Ishikawa (cell line): ENCODE measurements at regions not wholly inside any gene's neighbourhood (a gene's known extent, or its start where the extent isn't known, plus 50 kb on each side); places are given as distances from the start of the nearest gene placed in this dataset.

ENCODE experiments used
- CEBPB ChIP-seq: IDR thresholded peaks from 2 replicates; pipeline ENCODE4 v1.6.1; 2012
- CREB1 ChIP-seq: IDR thresholded peaks from 2 replicates; pipeline ENCODE4 v1.6.1; 2012; ENCODE audit warnings: low read depth
- EGR1 ChIP-seq: IDR thresholded peaks from 2 replicates; pipeline ENCODE4 v1.6.1; 2012
- EP300 ChIP-seq: IDR thresholded peaks from 2 replicates; pipeline ENCODE4 v1.6.1; 2012; ENCODE audit warnings: borderline replicate concordance
- FOXM1 ChIP-seq: IDR thresholded peaks from 2 replicates; pipeline ENCODE4 v1.6.1; 2012; ENCODE audit warnings: low read depth, borderline replicate concordance
- MAX ChIP-seq: IDR thresholded peaks from 2 replicates; pipeline ENCODE4 v1.6.1; 2012
- NFIC ChIP-seq: IDR thresholded peaks from 2 replicates; pipeline ENCODE4 v1.6.1; 2012
- RAD21 ChIP-seq: IDR thresholded peaks from 2 replicates; pipeline ENCODE4 v1.6.1; 2012; ENCODE audit warnings: low read depth
- REST ChIP-seq: IDR thresholded peaks from 2 replicates; pipeline ENCODE4 v1.6.1; 2012; ENCODE audit warnings: low read depth, mild to moderate bottlenecking
- TAF1 ChIP-seq: IDR thresholded peaks from 2 replicates; pipeline ENCODE4 v1.6.1; 2012; ENCODE audit warnings: low read depth, mild to moderate bottlenecking
- TCF12 ChIP-seq: IDR thresholded peaks from 2 replicates; pipeline ENCODE4 v1.6.1; 2012; ENCODE audit warnings: low read depth
- TEAD4 ChIP-seq: IDR thresholded peaks from 2 replicates; pipeline ENCODE4 v1.6.1; 2012
- USF1 ChIP-seq: IDR thresholded peaks from 2 replicates; pipeline ENCODE4 v1.6.1; 2012
- YY1 ChIP-seq: IDR thresholded peaks from 2 replicates; pipeline ENCODE4 v1.6.1; 2012; ENCODE audit warnings: low read depth
- ZBTB7A ChIP-seq: IDR thresholded peaks from 2 replicates; pipeline ENCODE4 v1.6.1; 2012; ENCODE audit warnings: low read depth

GRCh38 chr4:19254486-19254885, 997.2 kb upstream of the SLIT2 start:
- TF ChIP-seq ZBTB7A (no peak), TCF12 (no peak), REST (no peak), USF1 (no peak), TEAD4 (no peak), CREB1 (no peak), FOXM1 (no peak), CEBPB (no peak), TAF1 (no peak)

- no peak for TF ChIP-seq YY1
- no peak for TF ChIP-seq TCF12
- TF ChIP-seq NFIC: no peak
- no peak for TF ChIP-seq ZBTB7A
Observed at GRCh38 chr4:19248023-19248422, 1003.7 kb upstream of the SLIT2 start.

- TF ChIP-seq TCF12 (no peak), TAF1 (no peak), CREB1 (no peak), EP300 (no peak), CEBPB (no peak), MAX (no peak), YY1 (no peak), RAD21 (no peak), REST (no peak), NFIC (no peak), EGR1 (no peak), ZBTB7A (no peak), FOXM1 (no peak), TEAD4 (no peak), USF1 (no peak)
Observed at GRCh38 chr4:19241895-19242294, 1009.8 kb upstream of the SLIT2 start.

GRCh38 chr4:19239565-19239964, 1012.1 kb upstream of the SLIT2 start:
- TF ChIP-seq FOXM1 (no peak), USF1 (no peak), ZBTB7A (no peak), YY1 (no peak), REST (no peak), TEAD4 (no peak), CREB1 (no peak), RAD21 (no peak), MAX (no peak), TCF12 (no peak), NFIC (no peak), EP300 (no peak), EGR1 (no peak), CEBPB (no peak)

GRCh38 chr4:19236473-19236872, 1015.2 kb upstream of the SLIT2 start:
- TF ChIP-seq MAX (no peak), EGR1 (no peak), TCF12 (no peak), USF1 (no peak), TEAD4 (no peak), CEBPB (no peak), TAF1 (no peak), RAD21 (no peak), REST (no peak), ZBTB7A (no peak), CREB1 (no peak)
